ENCODE measurements at regions not wholly inside any gene's neighbourhood (a gene's known extent, or its start where the extent isn't known, plus 50 kb on each side); places are given as distances from the start of the nearest gene placed in this dataset.
"Not testable (repeated sequence)": the region's sequence is repeated elsewhere in the genome, so short reads cannot be mapped to it uniquely, and the experiment has no call there.

- Histone ChIP-seq H3K4me1 (replicated peaks; ENCODE audit: insufficient read depth) (no peaks in the 10 kb centered on the region), H3K9me3 (ENCODE audit: insufficient read depth, low read depth) (no peaks in the 10 kb centered on the region), H3K4me3 (no peak overlapping the region), H3K27ac (no peak overlapping the region), H2AFZ (no peak overlapping the region), H3K36me3 (ENCODE audit: low read depth) (no peaks in the 10 kb centered on the region), H3F3A (ENCODE audit: insufficient read depth, low read depth) (no peaks in the 10 kb centered on the region), H3K4me2 (no peak overlapping the region), H3K9me2 (ENCODE audit: insufficient read depth) (no peaks in the 10 kb centered on the region), H3K27me3 (ENCODE audit: insufficient read depth, low read depth) (no peaks in the 10 kb centered on the region), H3K79me2 (ENCODE audit: low read depth) (no peaks in the 10 kb centered on the region), H4K20me1 (ENCODE audit: insufficient read depth) (no peaks in the 10 kb centered on the region)
- BruUV-seq (replicated peaks): no TSS peak
- TF ChIP-seq CTCF (conservative IDR thresholded peaks at IDR 0.05): no peak
- TF ChIP-seq EZH2 (IDR thresholded peaks at IDR 0.05; ENCODE audit: low read depth): no peak
- intact Hi-C loops (cut with micrococcal nuclease; ENCODE audit: unreplicated experiment): no loop called here
- no peak for DNase-seq
- CTCF ChIA-PET: no interaction called here
- POLR2A ChIA-PET (ENCODE audit: unreplicated experiment): no interaction called here
Observed at GRCh38 chr2:209002054-209002453, 421.8 kb upstream of the MAP2 start.

DNA sequence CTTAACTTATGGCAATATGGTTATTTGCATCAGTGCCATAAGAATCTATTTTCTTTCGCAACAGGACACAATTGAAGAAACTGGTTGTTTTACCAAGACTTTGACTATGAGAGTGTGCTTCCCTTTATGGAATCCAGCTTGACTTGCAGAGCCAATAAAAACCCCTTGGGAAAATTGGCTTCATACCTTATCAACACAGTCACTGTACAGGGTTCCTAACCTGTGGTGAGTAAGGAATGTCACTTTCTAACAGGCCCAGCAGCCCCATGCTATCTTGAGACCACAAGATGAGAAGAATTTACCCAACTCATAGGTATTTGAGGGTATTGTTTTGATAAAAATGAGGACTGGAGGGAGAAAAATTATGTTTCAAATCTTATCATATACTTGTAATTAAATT, 418.5 kb upstream of the MAP2 start:
- intact Hi-C loops (cut with micrococcal nuclease; ENCODE audit: unreplicated experiment): no loop called here
- POLR2A ChIA-PET (ENCODE audit: unreplicated experiment): no interaction called here
- Histone ChIP-seq H3K27ac (no peak overlapping the region), H3K36me3 (ENCODE audit: low read depth) (no peaks in the 10 kb centered on the region), H2AFZ (no peak overlapping the region), H3K4me1 (replicated peaks; ENCODE audit: insufficient read depth) (no peaks in the 10 kb centered on the region), H3K4me2 (no peak overlapping the region), H3F3A (ENCODE audit: insufficient read depth, low read depth) (no peaks in the 10 kb centered on the region), H3K9me2 (ENCODE audit: insufficient read depth) (no peaks in the 10 kb centered on the region), H3K4me3 (no peak overlapping the region), H3K27me3 (ENCODE audit: insufficient read depth, low read depth) (no peaks in the 10 kb centered on the region), H3K79me2 (ENCODE audit: low read depth) (no peaks in the 10 kb centered on the region), H4K20me1 (ENCODE audit: insufficient read depth) (no peaks in the 10 kb centered on the region), H3K9me3 (ENCODE audit: insufficient read depth, low read depth) (no peaks in the 10 kb centered on the region)
- CTCF ChIA-PET: no interaction called here
- BruUV-seq (replicated peaks): no TSS peak
- no peak for DNase-seq
- TF ChIP-seq CTCF (conservative IDR thresholded peaks at IDR 0.05) (no peak), EZH2 (IDR thresholded peaks at IDR 0.05; ENCODE audit: low read depth) (no peak)

GRCh38 chr2:209008636-209009287, 415.1 kb upstream of the MAP2 start:
- no peaks in the 10 kb centered on the region for H4K20me1 ChIP-seq (ENCODE audit: insufficient read depth)
- no peaks in the 10 kb centered on the region for H3K9me3 ChIP-seq (ENCODE audit: insufficient read depth, low read depth)
- no peak overlapping the region for H2AFZ ChIP-seq
- no peak overlapping the region for H3K4me2 ChIP-seq
- H3K4me3 ChIP-seq: no peak overlapping the region
- no peak for DNase-seq
- no peaks in the 10 kb centered on the region for H3K27me3 ChIP-seq (ENCODE audit: insufficient read depth, low read depth)
- ChIA-PET CTCF (no interaction called here), POLR2A (ENCODE audit: unreplicated experiment) (no interaction called here)
- no peaks in the 10 kb centered on the region for H3K4me1 ChIP-seq (replicated peaks; ENCODE audit: insufficient read depth)
- H3F3A ChIP-seq (ENCODE audit: insufficient read depth, low read depth): no peaks in the 10 kb centered on the region
- H3K79me2 ChIP-seq (ENCODE audit: low read depth): no peaks in the 10 kb centered on the region
- no peak overlapping the region for H3K27ac ChIP-seq
- intact Hi-C loops (cut with micrococcal nuclease; ENCODE audit: unreplicated experiment): no loop called here
- no peaks in the 10 kb centered on the region for H3K36me3 ChIP-seq (ENCODE audit: low read depth)
- H3K9me2 ChIP-seq (ENCODE audit: insufficient read depth): no peaks in the 10 kb centered on the region
- BruUV-seq (replicated peaks): no TSS peak
- TF ChIP-seq CTCF (conservative IDR thresholded peaks at IDR 0.05): no peak
- no peak for TF ChIP-seq EZH2 (IDR thresholded peaks at IDR 0.05; ENCODE audit: low read depth)

GRCh38 chr2:209018633-209019032, 405.2 kb upstream of the MAP2 start:
- H3K4me3 ChIP-seq; CTCF ChIA-PET; H2AFZ ChIP-seq; H3K4me1 ChIP-seq (replicated peaks; ENCODE audit: insufficient read depth); POLR2A ChIA-PET (ENCODE audit: unreplicated experiment); DNase-seq; H3K9me2 ChIP-seq (ENCODE audit: insufficient read depth); H3K27me3 ChIP-seq (ENCODE audit: insufficient read depth, low read depth); H3K4me2 ChIP-seq; H3K9me3 ChIP-seq (ENCODE audit: insufficient read depth, low read depth); intact Hi-C loops (cut with micrococcal nuclease; ENCODE audit: unreplicated experiment); H3K36me3 ChIP-seq (ENCODE audit: low read depth); H3K27ac ChIP-seq; H3F3A ChIP-seq (ENCODE audit: insufficient read depth, low read depth); H3K79me2 ChIP-seq (ENCODE audit: low read depth); BruUV-seq (replicated peaks); H4K20me1 ChIP-seq (ENCODE audit: insufficient read depth): not testable (repeated sequence)
